HG03159 (cell line): ENCODE measurements at regions not wholly inside any gene's neighbourhood (a gene's known extent, or its start where the extent isn't known, plus 50 kb on each side); places are given as distances from the start of the nearest gene placed in this dataset.
"Not testable (repeated sequence)": the region's sequence is repeated elsewhere in the genome, so short reads cannot be mapped to it uniquely, and the experiment has no call there.

ENCODE experiments used
- ATAC-seq: cut with Tn5 transposase; IDR thresholded peaks from one replicate; pipeline ENCODE4 v1.9.1; 2021; ENCODE audit warnings: mild to moderate bottlenecking, moderate library complexity; ENCODE audit not compliant: unreplicated experiment

DNA sequence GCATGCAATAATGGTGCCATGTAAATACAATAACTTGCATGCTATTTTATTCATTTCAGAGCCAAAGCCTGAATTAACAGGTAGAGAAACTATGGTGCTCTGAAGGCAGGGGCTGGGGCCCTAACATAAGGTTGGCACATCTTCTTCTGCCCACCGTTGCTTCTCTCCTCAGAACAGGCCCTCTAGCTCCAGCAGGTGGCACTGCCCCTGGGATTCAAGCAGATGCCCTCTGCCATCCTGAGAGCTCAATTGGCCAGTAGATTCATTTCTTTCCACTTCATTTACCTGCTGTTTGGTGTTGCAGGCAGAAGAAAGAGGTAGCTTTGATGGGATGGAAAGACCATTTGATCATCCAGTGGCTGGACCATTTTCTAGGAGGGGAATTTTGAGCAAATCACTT is 130.5 kb downstream of the FOXB1 start:
- ATAC-seq, result no peak

GRCh38 chr15:60135961-60136360 is 131.8 kb downstream of the FOXB1 start:
- ATAC-seq, result no peak

- no peak for ATAC-seq
Observed at GRCh38 chr15:60137711-60138396, 133.7 kb downstream of the FOXB1 start.

- no peak for ATAC-seq
Observed at GRCh38 chr15:60138397-60138968, 134.4 kb downstream of the FOXB1 start.

GRCh38 chr15:60152386-60152785 is 148.3 kb downstream of the FOXB1 start:
- no peak for ATAC-seq

DNA sequence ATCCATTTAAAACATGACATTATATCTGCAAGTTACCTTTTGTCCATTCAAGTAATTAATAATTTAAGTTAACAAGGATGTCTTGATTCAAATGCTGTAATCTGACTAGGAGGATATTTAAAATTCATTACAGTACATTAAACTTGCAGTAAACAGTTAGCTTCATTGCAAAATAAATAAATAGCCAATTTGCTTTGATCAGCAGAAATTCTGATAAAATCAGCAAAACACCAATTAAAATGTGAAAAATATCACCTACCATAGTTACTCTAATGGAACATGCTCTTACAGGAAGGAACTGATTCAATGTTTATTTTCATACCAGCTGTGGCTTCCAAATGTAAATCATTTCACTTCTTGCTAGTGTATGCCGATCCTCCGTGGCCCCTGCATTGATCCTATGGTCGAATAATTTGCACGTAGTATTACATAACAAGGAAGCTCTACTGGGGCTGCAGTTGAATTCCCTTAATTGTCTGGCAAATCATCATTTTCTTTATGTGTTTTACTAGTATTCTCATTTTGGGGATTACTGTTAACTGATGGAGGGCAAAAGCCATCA is 150.7 kb downstream of the FOXB1 start:
- no peak for ATAC-seq

GRCh38 chr15:60155661-60156060 is 151.6 kb downstream of the FOXB1 start:
- ATAC-seq, result no peak

DNA sequence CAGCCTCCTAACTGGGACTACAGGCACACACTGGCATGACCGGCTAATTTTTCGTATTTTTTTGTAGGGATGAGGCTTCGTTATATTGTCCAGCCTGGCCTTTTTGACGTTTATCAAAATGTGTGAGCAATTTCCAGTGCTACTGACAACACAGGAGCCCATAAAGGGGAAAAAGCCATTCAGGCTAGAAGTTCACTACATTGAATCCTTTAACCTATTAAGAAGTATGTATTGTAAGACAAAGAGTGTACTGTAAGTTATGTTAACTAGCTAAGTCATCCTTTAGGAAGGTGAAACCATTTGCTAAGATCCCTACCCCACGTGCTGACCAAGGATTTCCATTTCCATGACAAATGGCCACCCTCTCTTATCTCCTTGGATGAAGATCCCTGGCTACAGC is 156.8 kb downstream of the FOXB1 start:
- ATAC-seq, result no peak

- ATAC-seq, result no peak
Observed at GRCh38 chr15:60161704-60162103, 157.6 kb downstream of the FOXB1 start.

DNA sequence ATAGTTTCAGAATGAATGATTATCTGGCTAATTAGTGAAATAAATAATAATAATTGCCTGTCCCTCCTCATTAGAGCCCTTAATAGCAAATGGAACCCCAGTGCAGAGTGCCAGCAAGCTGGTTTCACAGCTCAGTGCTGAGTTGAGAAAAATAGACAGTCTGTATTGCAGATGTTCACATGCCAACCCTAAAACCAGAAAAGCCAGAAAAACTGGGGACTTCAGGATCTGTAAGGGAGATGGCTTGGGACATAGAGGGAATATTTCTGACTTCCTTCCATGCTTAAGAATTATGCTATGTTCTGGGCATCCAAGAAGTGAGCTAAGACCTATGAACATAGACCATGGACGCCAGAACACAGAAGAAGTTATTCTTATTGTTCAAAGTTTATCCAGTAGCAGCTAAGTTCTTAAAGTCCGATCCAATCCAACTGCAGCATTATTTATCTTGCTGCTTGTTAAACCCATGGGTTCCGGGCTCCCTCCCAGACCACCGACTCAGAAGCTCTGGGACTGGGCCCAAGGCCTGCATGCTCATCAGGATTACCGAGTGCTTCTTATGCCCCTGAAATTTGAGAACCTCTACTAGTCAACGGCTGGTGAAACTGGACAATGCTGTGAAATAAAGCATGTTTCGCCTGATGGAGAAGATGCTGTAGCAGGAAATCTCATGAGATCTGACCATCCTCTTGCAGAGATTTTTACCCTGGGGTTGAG is 158.3 kb downstream of the FOXB1 start:
- ATAC-seq, result no peak

- ATAC-seq, result no peak
Observed at GRCh38 chr15:60162968-60163355, 158.9 kb downstream of the FOXB1 start.

DNA sequence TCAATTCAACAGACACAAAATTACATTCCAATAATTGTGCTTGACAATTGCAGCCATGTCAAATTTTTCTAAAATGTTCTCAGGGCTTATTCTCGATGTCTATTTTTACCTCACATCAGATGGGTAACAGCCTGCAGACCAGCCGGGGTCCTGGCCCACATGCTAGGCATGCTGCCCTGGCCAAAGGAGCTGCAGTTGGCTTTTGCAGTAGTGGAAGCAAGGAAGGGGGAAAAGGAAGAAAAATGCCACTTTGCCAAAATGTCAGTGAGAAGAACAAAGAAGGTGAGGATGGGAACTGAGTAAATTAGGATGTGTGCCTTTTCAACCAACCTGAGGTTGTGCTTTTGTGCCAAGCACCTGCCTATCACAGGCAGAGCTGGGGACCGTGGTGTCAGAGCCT is 161.0 kb downstream of the FOXB1 start:
- ATAC-seq, result no peak

DNA sequence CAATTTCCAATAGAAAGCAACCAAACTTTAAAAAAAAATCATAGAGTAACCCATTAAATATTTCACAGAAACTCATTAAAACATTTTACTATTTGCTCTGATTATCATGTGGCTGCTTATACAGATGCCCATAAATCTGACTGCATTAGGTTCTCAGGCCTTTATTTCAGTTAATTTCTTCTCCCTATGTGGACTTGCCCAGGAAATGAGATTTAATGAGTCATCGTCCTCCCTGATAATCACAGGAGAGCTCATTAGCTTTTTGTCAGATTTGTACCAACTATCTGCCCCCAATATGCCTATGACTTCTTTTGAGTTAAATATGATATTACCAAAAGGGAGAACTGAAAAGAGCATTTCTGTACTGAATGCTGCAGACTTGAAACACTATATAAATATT is 168.0 kb downstream of the FOXB1 start:
- no peak for ATAC-seq

- ATAC-seq, result no peak
Observed at GRCh38 chr15:60179786-60180391, 175.8 kb downstream of the FOXB1 start.

DNA sequence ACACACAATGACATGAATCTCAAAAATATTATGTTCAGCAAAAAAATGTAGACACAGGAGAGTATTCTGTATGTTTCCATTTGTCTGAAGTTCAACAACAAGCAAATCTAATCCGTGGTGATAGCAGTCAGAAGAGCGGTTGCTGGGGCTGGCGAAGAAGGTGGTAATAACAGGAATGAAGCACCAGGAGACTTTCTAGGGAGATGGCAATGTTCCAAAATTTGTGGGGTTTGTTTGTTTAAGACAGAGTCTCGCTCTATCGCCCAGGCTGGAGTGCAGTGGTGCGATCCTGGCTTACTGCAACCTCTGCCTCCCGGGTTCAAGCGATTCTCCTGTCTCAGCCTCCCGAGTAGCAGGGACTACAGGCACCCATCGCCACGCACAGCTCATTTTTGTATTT is 177.8 kb downstream of the FOXB1 start:
- ATAC-seq, result not testable (repeated sequence)

DNA sequence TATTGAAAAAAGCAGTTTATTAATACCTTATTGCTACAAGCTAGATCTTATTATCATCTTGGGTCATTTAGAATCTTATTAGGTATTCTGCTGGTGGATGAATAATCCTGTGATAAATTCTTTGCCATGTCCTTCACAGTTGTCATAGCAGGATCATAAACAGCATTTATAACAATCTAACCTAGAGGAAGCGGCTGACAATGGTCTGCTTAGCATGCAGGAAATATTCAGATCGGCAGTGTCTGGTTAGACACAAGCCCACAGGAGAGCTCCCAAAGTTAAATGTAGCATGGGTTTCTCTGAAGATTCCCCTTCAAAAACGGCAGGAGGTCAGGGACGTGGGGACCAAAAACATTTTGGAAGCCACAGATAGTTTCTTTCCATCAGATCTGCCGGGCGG is 179.3 kb downstream of the FOXB1 start:
- ATAC-seq, result no peak

GRCh38 chr15:60184579-60184978 is 180.5 kb downstream of the FOXB1 start:
- ATAC-seq, result no peak

DNA sequence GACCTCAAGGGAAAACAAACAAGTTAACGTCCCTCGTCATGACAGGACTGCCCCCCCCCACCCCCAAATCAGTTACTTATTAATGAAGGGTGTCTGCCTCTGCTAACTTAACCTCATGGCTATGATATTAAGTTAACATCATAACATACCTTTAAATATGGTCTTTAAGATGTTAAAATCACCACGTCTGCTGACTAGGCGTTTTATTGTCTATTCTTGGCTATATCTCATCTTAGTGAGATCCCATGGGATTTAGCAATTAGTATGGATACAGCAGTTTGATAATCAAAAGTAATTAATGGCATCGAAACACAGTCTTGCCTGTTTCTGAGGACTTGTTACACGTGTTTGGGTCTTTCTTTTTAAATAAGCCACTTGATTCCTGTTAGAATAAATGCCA is 186.9 kb downstream of the FOXB1 start:
- ATAC-seq, result no peak

DNA sequence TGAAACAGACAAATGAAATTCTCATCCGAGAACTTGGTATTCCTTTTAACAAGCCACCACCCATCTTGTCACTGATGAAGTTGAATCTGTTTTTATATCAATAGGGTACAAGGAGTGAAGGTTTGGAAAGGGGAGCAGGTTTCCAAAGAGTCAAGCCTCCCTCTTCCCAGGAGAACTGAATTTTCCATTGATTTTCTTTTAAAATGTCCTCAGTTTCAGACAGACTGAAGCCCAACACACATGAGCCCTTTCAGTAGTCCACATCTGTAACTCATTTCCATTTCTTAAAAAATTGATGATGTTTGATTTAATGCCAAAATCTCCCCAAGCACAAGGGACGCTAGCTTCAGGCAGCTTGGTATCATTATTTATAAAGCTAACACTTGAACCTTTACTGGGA is 187.7 kb downstream of the FOXB1 start:
- no peak for ATAC-seq

DNA sequence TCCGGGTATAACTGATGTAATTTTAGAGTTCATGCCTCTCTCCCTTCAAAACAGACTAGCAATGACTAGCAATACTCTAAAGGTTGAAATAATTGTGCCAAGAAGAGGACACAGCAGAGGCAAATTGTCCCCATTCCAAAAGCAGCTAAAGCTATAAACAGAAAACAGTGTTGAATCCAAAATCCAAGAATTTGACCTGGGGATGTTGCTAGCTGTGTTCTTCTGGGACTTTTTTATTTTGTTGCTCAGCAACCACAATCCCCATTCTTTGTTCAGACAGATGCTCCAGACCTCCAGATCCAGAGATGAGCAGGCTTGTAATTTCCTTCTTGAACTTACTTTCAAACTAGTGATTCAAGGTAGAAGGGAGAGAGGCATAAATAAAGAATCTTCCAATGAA is 191.5 kb downstream of the FOXB1 start:
- ATAC-seq, result no peak

GRCh38 chr15:60204131-60204885 is 193.5 kb downstream of the ANXA2 start:
- no peak for ATAC-seq
